Gastroesophageal sphincter (tissue), 4 donors: ENCODE measurements at regions not wholly inside any gene's neighbourhood (a gene's known extent, or its start where the extent isn't known, plus 50 kb on each side); places are given as distances from the start of the nearest gene placed in this dataset.
A peak's percentile ranks its signal among the peaks of the same experiment; 100 is the strongest.

ENCODE experiments used
- ATAC-seq: fragments of 150-250 bp; one replicate; pipeline ENCODE4 v1.9.1; 2016; ENCODE audit warnings: mild to moderate bottlenecking, moderate library complexity
- H3K27ac ChIP-seq, 4 donors: fragments of 200-600 bp; sonication (generic) in 3 of 4; 1 replicate in 3 of 4; 2 replicates in 1 of 4; pipeline ENCODE4 v1.5.1; 2016 to 2019
- H3K27me3 ChIP-seq: fragments of 200-600 bp; sonication (generic); one replicate; pipeline ENCODE4 v1.5.1; 2019
- H3K36me3 ChIP-seq, 2 donors: fragments of 200-600 bp; sonication (generic); one replicate each; pipeline ENCODE4 v1.5.1; 2019; ENCODE audit warnings: control low read depth in 1 of 2
- H3K4me1 ChIP-seq, 3 donors: fragments of 200-600 bp; sonication (generic); 1 replicate in 2 of 3; 2 replicates in 1 of 3; pipeline ENCODE4 v1.5.1; 2016 to 2019; ENCODE audit warnings: control low read depth in 2 of 3
- H3K4me3 ChIP-seq, 2 donors: fragments of 200-600 bp; sonication (generic); one replicate each; pipeline ENCODE4 v1.5.1; 2019; ENCODE audit warnings: mild to moderate bottlenecking in 1 of 2, moderate library complexity in 1 of 2
- H3K9me3 ChIP-seq, 3 donors: fragments of 200-600 bp; sonication (generic); one replicate each; pipeline ENCODE4 v1.5.1; 2017 to 2019; ENCODE audit warnings: control low read depth in 2 of 3
- EP300 ChIP-seq: sonication (generic); formaldehyde crosslinking; IDR thresholded peaks from one replicate; pipeline ENCODE4 v1.6.1; 2017; ENCODE audit warnings: antibody characterized with exemption, mild to moderate bottlenecking
- POLR2A ChIP-seq, 2 donors: fragments of 450-650 bp; IDR thresholded peaks; one replicate each; pipeline ENCODE4 v1.6.1; 2017; ENCODE audit warnings: antibody characterized with exemption in 2 of 2, mild to moderate bottlenecking in 2 of 2, moderate library complexity in 1 of 2
- POLR2AphosphoS5 ChIP-seq: sonication (generic); formaldehyde crosslinking; IDR thresholded peaks from one replicate; pipeline ENCODE4 v1.6.1; 2017; ENCODE audit warnings: antibody characterized with exemption
- WGBS, 2 donors: methylation state at CpG; one replicate each; pipeline ENCODE4 v1.1.5; 2018; ENCODE audit warnings: low coverage in 1 of 2; 5-methylcytosine and 5-hydroxymethylcytosine counted together
- TF ChIP-seq, protein P1 (sequence below), 4 experiments: fragments of 200-600 bp in 2 of 4; fragments of 450-650 bp in 2 of 4; sonication (generic) in 1 of 4; IDR thresholded peaks; one replicate each; pipeline ENCODE4 v1.5.1; 2017 to 2019; ENCODE audit warnings: antibody characterized with exemption in 4 of 4, mild to moderate bottlenecking in 2 of 4, moderate library complexity in 2 of 4

DNA sequence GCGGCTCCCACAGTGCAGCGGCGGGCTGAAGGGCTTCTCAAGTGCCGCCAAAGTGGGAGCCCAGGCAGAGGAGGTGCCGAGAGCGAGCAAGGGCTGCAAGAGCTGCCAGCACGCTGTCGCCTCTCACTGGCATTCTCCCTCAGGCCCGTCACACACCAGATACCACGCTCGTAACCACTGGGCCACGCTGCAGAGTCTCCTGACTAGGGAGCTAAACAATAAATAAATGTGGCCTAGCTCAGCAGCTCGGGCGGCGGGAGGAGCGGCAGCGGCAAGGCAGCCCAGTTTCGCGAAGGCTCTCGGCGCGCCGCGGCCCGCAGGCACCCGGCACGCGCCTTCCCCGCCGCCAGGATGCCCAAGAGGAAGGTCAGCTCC lies 55.9 kb upstream of the FAM174B start:
- H3K36me3 ChIP-seq = no peaks in the 10 kb centered on the region
- H3K4me1 ChIP-seq = peaks cover 0 to 18% (median 0%) of the 10 kb centered on the region in 3 donors
- no CpG with 5 or more reads among the region's 30 CpGs for WGBS, 2 donors
- H3K9me3 ChIP-seq = no peaks in the 10 kb centered on the region
- no peak overlapping the region for H3K27ac ChIP-seq
- no peaks in the 10 kb centered on the region for H3K27me3 ChIP-seq
- no peak for ATAC-seq
- TF ChIP-seq EP300 (no peak), POLR2A (IDR thresholded peaks at IDR 0.05) (no peak), POLR2AphosphoS5 (no peak)
- TF ChIP-seq, protein P1, sequence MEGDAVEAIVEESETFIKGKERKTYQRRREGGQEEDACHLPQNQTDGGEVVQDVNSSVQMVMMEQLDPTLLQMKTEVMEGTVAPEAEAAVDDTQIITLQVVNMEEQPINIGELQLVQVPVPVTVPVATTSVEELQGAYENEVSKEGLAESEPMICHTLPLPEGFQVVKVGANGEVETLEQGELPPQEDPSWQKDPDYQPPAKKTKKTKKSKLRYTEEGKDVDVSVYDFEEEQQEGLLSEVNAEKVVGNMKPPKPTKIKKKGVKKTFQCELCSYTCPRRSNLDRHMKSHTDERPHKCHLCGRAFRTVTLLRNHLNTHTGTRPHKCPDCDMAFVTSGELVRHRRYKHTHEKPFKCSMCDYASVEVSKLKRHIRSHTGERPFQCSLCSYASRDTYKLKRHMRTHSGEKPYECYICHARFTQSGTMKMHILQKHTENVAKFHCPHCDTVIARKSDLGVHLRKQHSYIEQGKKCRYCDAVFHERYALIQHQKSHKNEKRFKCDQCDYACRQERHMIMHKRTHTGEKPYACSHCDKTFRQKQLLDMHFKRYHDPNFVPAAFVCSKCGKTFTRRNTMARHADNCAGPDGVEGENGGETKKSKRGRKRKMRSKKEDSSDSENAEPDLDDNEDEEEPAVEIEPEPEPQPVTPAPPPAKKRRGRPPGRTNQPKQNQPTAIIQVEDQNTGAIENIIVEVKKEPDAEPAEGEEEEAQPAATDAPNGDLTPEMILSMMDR (IDR thresholded peaks at IDR 0.05) = no peak
- no peak overlapping the region for H3K4me3 ChIP-seq

GRCh38 chr15:92714077-92714476 lies 58.5 kb upstream of the FAM174B start:
- no peaks in the 10 kb centered on the region for H3K9me3 ChIP-seq
- no peaks in the 10 kb centered on the region for H3K27me3 ChIP-seq
- peak overlapping the region; percentile 78 to 92 (median 87) for H3K27ac ChIP-seq
- H3K4me3 ChIP-seq = peak overlapping the region; percentile 45 to 65
- H3K36me3 ChIP-seq = no peaks in the 10 kb centered on the region
- 0 to 6% methylated on average over 1 to 7 of the region's 16 CpGs for WGBS, 2 donors
- H3K4me1 ChIP-seq = peaks cover 0 to 18% (median 0%) of the 10 kb centered on the region in 3 donors
- TF ChIP-seq, protein P1 (IDR thresholded peaks at IDR 0.05) = no peak
- peak; percentile 8 for TF ChIP-seq POLR2AphosphoS5
- TF ChIP-seq POLR2A (IDR thresholded peaks at IDR 0.05) = no peak
- no peak for TF ChIP-seq EP300
- peak; percentile 26 for ATAC-seq

DNA sequence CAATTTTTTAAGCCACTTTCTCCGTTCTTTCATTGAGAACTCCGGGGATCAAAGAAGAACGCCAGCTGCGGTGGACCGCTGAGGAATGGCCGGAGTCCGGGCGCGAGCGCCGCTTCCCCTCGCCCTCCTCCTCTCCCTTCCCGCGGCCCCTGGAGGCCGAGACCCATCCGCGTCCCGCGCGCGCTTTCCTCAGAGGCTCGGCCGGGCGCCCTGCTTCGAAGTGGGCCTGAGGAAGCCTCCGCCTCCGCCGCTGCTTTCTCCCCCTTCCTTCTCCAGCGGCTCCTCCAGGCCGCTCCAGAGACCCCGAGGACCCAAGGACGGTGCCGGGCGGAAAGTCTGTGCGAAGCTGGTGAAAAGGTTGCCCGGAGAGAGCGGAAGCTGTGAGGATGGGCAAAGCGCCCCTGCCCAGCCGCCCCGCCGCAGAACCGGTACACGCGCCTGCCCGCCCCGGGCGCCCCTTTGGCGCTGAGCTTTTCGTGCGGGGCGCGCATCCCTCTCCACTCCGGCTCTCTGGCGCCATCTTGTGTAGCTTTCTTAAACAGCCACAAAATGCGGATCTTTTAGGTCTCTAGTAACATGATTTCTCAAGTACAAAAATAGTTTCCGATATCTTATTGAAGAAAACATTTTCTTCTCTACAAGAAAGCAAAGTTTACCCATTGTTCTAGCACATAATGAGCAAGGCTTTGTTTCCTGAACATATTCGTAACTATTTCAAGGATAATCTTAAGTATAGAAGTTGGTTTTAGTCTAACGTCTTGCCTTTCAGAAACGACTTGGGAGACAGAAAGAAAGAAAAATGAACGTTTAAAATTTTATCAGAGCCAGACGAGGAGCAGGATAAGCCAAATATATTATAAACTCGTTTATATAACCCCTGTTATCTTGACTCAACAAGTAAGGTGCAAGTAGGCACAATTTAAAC lies 59.2 kb upstream of the FAM174B start:
- Histone ChIP-seq H3K9me3 (no peaks in the 10 kb centered on the region), H3K27me3 (no peaks in the 10 kb centered on the region), H3K36me3 (no peaks in the 10 kb centered on the region), H3K4me1 (peaks cover 0 to 18% (median 0%) of the 10 kb centered on the region in 3 donors), H3K27ac (peak overlapping the region; percentile 78 to 92 (median 87)), H3K4me3 (peak overlapping the region; percentile 45 to 65)
- peak; percentile 94 for ATAC-seq
- WGBS, 2 donors = 3 to 4% methylated on average over 8 to 13 of the region's 62 CpGs
- TF ChIP-seq, protein P1 (IDR thresholded peaks at IDR 0.05) = peak; percentile 80 to 91 (median 89)
- TF ChIP-seq EP300 = no peak
- TF ChIP-seq POLR2A (IDR thresholded peaks at IDR 0.05) = peak; percentile 59 to 62
- TF ChIP-seq POLR2AphosphoS5 = peak; percentile 55

DNA sequence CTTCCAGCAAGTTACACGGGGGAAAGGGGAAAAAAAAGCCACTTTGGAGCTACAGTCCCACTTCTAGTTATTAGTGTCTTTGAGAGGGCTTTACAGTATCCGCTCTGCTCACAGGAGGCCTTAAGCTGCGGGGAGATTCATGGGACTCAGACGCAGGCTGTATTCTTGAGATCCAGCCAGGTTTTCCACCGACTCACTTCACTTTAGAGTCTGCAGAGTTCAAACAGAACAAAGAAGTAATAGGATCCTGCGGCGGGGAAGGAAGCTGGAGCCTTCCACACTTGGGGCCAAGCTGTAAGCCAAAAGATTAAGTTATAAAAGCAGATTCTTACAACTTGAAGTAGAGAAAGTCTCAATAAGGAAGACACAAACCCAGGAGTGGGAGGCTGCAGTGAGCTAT lies 60.2 kb upstream of the FAM174B start:
- ATAC-seq = no peak
- Histone ChIP-seq H3K27me3 (no peaks in the 10 kb centered on the region), H3K4me3 (no peak overlapping the region), H3K9me3 (no peaks in the 10 kb centered on the region), H3K36me3 (no peaks in the 10 kb centered on the region), H3K27ac (peak overlapping the region in 3 of 4 donors; percentile 83 to 92 (median 91)), H3K4me1 (peaks cover 0 to 18% (median 0%) of the 10 kb centered on the region in 3 donors)
- no peak for TF ChIP-seq POLR2A (IDR thresholded peaks at IDR 0.05)
- no peak for TF ChIP-seq POLR2AphosphoS5
- TF ChIP-seq, protein P1 (IDR thresholded peaks at IDR 0.05) = no peak
- TF ChIP-seq EP300 = no peak
- 23 to 28% methylated on average over 4 to 7 of the region's 7 CpGs for WGBS, 2 donors

GRCh38 chr15:92719021-92719420 lies 63.4 kb upstream of the FAM174B start:
- H3K27ac ChIP-seq = no peak overlapping the region
- H3K9me3 ChIP-seq = no peaks in the 10 kb centered on the region
- H3K36me3 ChIP-seq = no peaks in the 10 kb centered on the region
- 35 to 58% methylated on average over 2 to 3 of the region's 4 CpGs for WGBS, 2 donors
- no peak for ATAC-seq
- TF ChIP-seq POLR2AphosphoS5 = no peak
- no peaks in the 10 kb centered on the region for H3K27me3 ChIP-seq
- peaks cover 0 to 13% (median 0%) of the 10 kb centered on the region in 3 donors for H3K4me1 ChIP-seq
- H3K4me3 ChIP-seq = no peak overlapping the region
